Neural progenitor cell (in vitro differentiated cells): ENCODE measurements at regions not wholly inside any gene's neighbourhood (a gene's known extent, or its start where the extent isn't known, plus 50 kb on each side); places are given as distances from the start of the nearest gene placed in this dataset.
A peak's percentile ranks its signal among the peaks of the same experiment; 100 is the strongest.

ENCODE experiments used
- DNase-seq: peaks from one replicate; pipeline ENCODE4 v3.0.0-alpha.2; 2016; ENCODE audit warnings: low spot score
- H2AFZ ChIP-seq: fragments of 200-600 bp; sonication (generic); replicated peaks from 2 replicates; pipeline ENCODE4 v1.6.1; 2016; ENCODE audit warnings: antibody characterized with exemption
- H3F3A ChIP-seq: fragments of 200-600 bp; sonication (generic); 2 replicates; pipeline ENCODE4 v1.6.1; 2016; ENCODE audit warnings: antibody characterized with exemption, low read depth
- H3K27ac ChIP-seq: fragments of 200-600 bp; sonication (generic); 2 replicates; pipeline ENCODE4 v1.5.1; 2016; ENCODE audit warnings: mild to moderate bottlenecking
- H3K27me3 ChIP-seq: fragments of 200-600 bp; sonication (generic); 2 replicates; pipeline ENCODE4 v1.6.1; 2016; ENCODE audit warnings: mild to moderate bottlenecking, moderate library complexity
- H3K36me3 ChIP-seq: fragments of 200-600 bp; sonication (generic); 2 replicates; pipeline ENCODE4 v1.5.1; 2016
- H3K4me1 ChIP-seq: fragments of 200-600 bp; sonication (generic); 2 replicates; pipeline ENCODE4 v1.6.1; 2016; ENCODE audit warnings: mixed run types
- H3K4me2 ChIP-seq: fragments of 200-600 bp; sonication (generic); 2 replicates; pipeline ENCODE4 v1.6.1; 2016
- H3K4me3 ChIP-seq: fragments of 200-600 bp; sonication (generic); 2 replicates; pipeline ENCODE4 v1.5.1; 2016
- H3K79me2 ChIP-seq: fragments of 200-600 bp; sonication (generic); 2 replicates; pipeline ENCODE4 v1.6.1; 2016; ENCODE audit warnings: low read depth
- H3K9ac ChIP-seq: fragments of 200-600 bp; sonication (generic); 2 replicates; pipeline ENCODE4 v1.6.1; 2016
- H3K9me3 ChIP-seq: fragments of 200-600 bp; sonication (generic); 2 replicates; pipeline ENCODE4 v1.5.1; 2016; ENCODE audit warnings: low read depth
- H4K20me1 ChIP-seq: fragments of 200-600 bp; sonication (generic); 2 replicates; pipeline ENCODE4 v1.6.1; 2016; ENCODE audit warnings: low read depth
- H3K27ac Mint-ChIP-seq: 3 replicates; pipeline ENCODE4 v1.8.0; 2021; ENCODE audit warnings: mixed read lengths
- H3K27me3 Mint-ChIP-seq: 2 replicates; pipeline ENCODE4 v1.8.0; 2022; ENCODE audit warnings: low read depth, mild to moderate bottlenecking, inconsistent platforms, moderate library complexity, mixed read lengths; ENCODE audit not compliant: insufficient read depth
- H3K36me3 Mint-ChIP-seq: 3 replicates; pipeline ENCODE4 v1.8.0; 2021; ENCODE audit warnings: mixed read lengths
- H3K4me1 Mint-ChIP-seq: 3 replicates; pipeline ENCODE4 v1.8.0; 2021; ENCODE audit warnings: mixed read lengths
- H3K4me3 Mint-ChIP-seq: 3 replicates; pipeline ENCODE4 v1.8.0; 2021; ENCODE audit warnings: mild to moderate bottlenecking, moderate library complexity, mixed read lengths
- H3K9me3 Mint-ChIP-seq: 3 replicates; pipeline ENCODE4 v1.8.0; 2020; ENCODE audit warnings: mixed read lengths
- CTCF ChIP-seq: fragments of 200-600 bp; sonication (generic); IDR thresholded peaks from 2 replicates; pipeline ENCODE4 v1.5.1; 2017; ENCODE audit warnings: antibody characterized with exemption, mild to moderate bottlenecking
- EZH2 ChIP-seq: fragments of 200-600 bp; sonication (generic); IDR thresholded peaks from 2 replicates; pipeline ENCODE4 v1.6.1; 2017; ENCODE audit warnings: antibody characterized with exemption, mild to moderate bottlenecking, moderate library complexity
- EZH2phosphoT487 ChIP-seq: fragments of 200-600 bp; sonication (generic); IDR thresholded peaks from 2 replicates; pipeline ENCODE4 v1.6.1; 2017; ENCODE audit warnings: antibody characterized with exemption

GRCh38 chr10:33900596-33900995 lies 566.1 kb upstream of the NRP1 start:
- H2AFZ ChIP-seq: no peak overlapping the region
- no peak for TF ChIP-seq EZH2phosphoT487
- TF ChIP-seq EZH2: no peak
- no peak for TF ChIP-seq CTCF
- no peaks in the 10 kb centered on the region for H3K36me3 ChIP-seq
- H3K27me3 ChIP-seq: no peaks in the 10 kb centered on the region
- Mint-ChIP-seq H3K4me3 (no peak overlapping the region), H3K9me3 (peaks cover 6% of the 10 kb centered on the region), H3K27ac (no peak overlapping the region), H3K4me1 (peaks cover 14% of the 10 kb centered on the region), H3K36me3 (no peaks in the 10 kb centered on the region), H3K27me3 (peaks cover 8% of the 10 kb centered on the region)
- no peaks in the 10 kb centered on the region for H3K9me3 ChIP-seq
- H4K20me1 ChIP-seq: no peaks in the 10 kb centered on the region
- H3K27ac ChIP-seq: no peak overlapping the region
- no peak for DNase-seq
- H3K4me1 ChIP-seq: no peaks in the 10 kb centered on the region
- no peaks in the 10 kb centered on the region for H3K79me2 ChIP-seq
- H3K4me2 ChIP-seq: no peak overlapping the region
- H3K9ac ChIP-seq: no peak overlapping the region
- H3K4me3 ChIP-seq: no peak overlapping the region
- H3F3A ChIP-seq: no peaks in the 10 kb centered on the region

GRCh38 chr10:33899578-33900531 lies 565.4 kb upstream of the NRP1 start:
- Mint-ChIP-seq H3K27ac (no peak overlapping the region), H3K4me1 (peaks cover 14% of the 10 kb centered on the region), H3K9me3 (peaks cover 6% of the 10 kb centered on the region), H3K4me3 (no peak overlapping the region), H3K36me3 (no peaks in the 10 kb centered on the region), H3K27me3 (peaks cover 8% of the 10 kb centered on the region)
- H4K20me1 ChIP-seq: no peaks in the 10 kb centered on the region
- no peak overlapping the region for H3K4me3 ChIP-seq
- H3K4me2 ChIP-seq: no peak overlapping the region
- H3K79me2 ChIP-seq: no peaks in the 10 kb centered on the region
- no peaks in the 10 kb centered on the region for H3F3A ChIP-seq
- no peaks in the 10 kb centered on the region for H3K9me3 ChIP-seq
- no peak overlapping the region for H3K9ac ChIP-seq
- no peak overlapping the region for H2AFZ ChIP-seq
- no peaks in the 10 kb centered on the region for H3K36me3 ChIP-seq
- DNase-seq: no peak
- no peaks in the 10 kb centered on the region for H3K27me3 ChIP-seq
- TF ChIP-seq EZH2 (no peak), CTCF (no peak), EZH2phosphoT487 (no peak)
- H3K27ac ChIP-seq: no peak overlapping the region
- no peaks in the 10 kb centered on the region for H3K4me1 ChIP-seq

GRCh38 chr10:33897291-33897752 lies 562.9 kb upstream of the NRP1 start:
- Mint-ChIP-seq H3K4me3 (no peak overlapping the region), H3K9me3 (peaks cover 7% of the 10 kb centered on the region), H3K27me3 (peaks cover 8% of the 10 kb centered on the region), H3K36me3 (no peaks in the 10 kb centered on the region), H3K27ac (no peak overlapping the region), H3K4me1 (peaks cover 14% of the 10 kb centered on the region)
- TF ChIP-seq EZH2: no peak
- no peak for TF ChIP-seq EZH2phosphoT487
- TF ChIP-seq CTCF: no peak
- H3K9me3 ChIP-seq: no peaks in the 10 kb centered on the region
- H3K79me2 ChIP-seq: no peaks in the 10 kb centered on the region
- H3K27me3 ChIP-seq: no peaks in the 10 kb centered on the region
- H3F3A ChIP-seq: no peaks in the 10 kb centered on the region
- H2AFZ ChIP-seq: peak overlapping the region; percentile 48
- no peaks in the 10 kb centered on the region for H3K4me1 ChIP-seq
- no peak overlapping the region for H3K4me2 ChIP-seq
- no peak overlapping the region for H3K27ac ChIP-seq
- DNase-seq: no peak
- no peaks in the 10 kb centered on the region for H3K36me3 ChIP-seq
- H4K20me1 ChIP-seq: no peaks in the 10 kb centered on the region
- no peak overlapping the region for H3K9ac ChIP-seq
- no peak overlapping the region for H3K4me3 ChIP-seq
